Transverse colon (tissue), 4 donors: ENCODE measurements at regions not wholly inside any gene's neighbourhood (a gene's known extent, or its start where the extent isn't known, plus 50 kb on each side); places are given as distances from the start of the nearest gene placed in this dataset.
"Not testable (repeated sequence)": the region's sequence is repeated elsewhere in the genome, so short reads cannot be mapped to it uniquely, and the experiment has no call there.

Experiments
- DNase-seq: peaks from one replicate; pipeline ENCODE4 v3.0.0-alpha.2; 2019
- H3K27ac ChIP-seq, 4 donors: fragments of 200-600 bp; sonication (generic); 2 replicates each; pipeline ENCODE4 v1.5.1; 2016 to 2018; ENCODE audit warnings: inconsistent platforms in 4 of 4
- H3K27me3 ChIP-seq: fragments of 200-600 bp; sonication (generic); 2 replicates; pipeline ENCODE4 v1.5.1; 2017; ENCODE audit warnings: inconsistent platforms
- H3K36me3 ChIP-seq, 4 donors: fragments of 200-600 bp; sonication (generic); 2 replicates each; pipeline ENCODE4 v1.5.1; 2017 to 2019; ENCODE audit warnings: inconsistent platforms in 4 of 4
- H3K4me1 ChIP-seq, 4 donors: fragments of 200-600 bp; sonication (generic); 2 replicates each; pipeline ENCODE4 v1.5.1; 2017 to 2020; ENCODE audit warnings: inconsistent platforms in 4 of 4
- H3K4me3 ChIP-seq, 4 donors: fragments of 200-600 bp; sonication (generic); 1 replicate in 1 of 4; 2 replicates in 3 of 4; pipeline versions ENCODE4 v1.5.1 to v1.6.1; 2017 to 2019; ENCODE audit warnings: inconsistent platforms in 4 of 4
- H3K9me3 ChIP-seq, 2 donors: fragments of 200-600 bp; sonication (generic); 2 replicates each; pipeline ENCODE4 v1.5.1; 2017 to 2019; ENCODE audit warnings: inconsistent platforms in 2 of 2
- EP300 ChIP-seq: sonication (generic); formaldehyde crosslinking; IDR thresholded peaks from one replicate; pipeline ENCODE4 v1.6.1; 2017; ENCODE audit warnings: antibody characterized with exemption, low read depth
- POLR2A ChIP-seq: fragments of 450-650 bp; IDR thresholded peaks from one replicate; pipeline ENCODE4 v1.6.1; 2016; ENCODE audit warnings: antibody characterized with exemption, mild to moderate bottlenecking, moderate library complexity
- POLR2AphosphoS5 ChIP-seq, 3 donors: sonication (generic); formaldehyde crosslinking; IDR thresholded peaks; one replicate each; pipeline ENCODE4 v1.6.1; 2016; ENCODE audit warnings: antibody characterized with exemption in 3 of 3
- WGBS, 2 donors: methylation state at CpG; one replicate each; pipeline ENCODE4 v1.1.5; 2018; ENCODE audit warnings: low coverage in 1 of 2; 5-methylcytosine and 5-hydroxymethylcytosine counted together
- in situ Hi-C, 4 donors: fragments of 200-750 bp; cut with MboI; loops; one replicate each; pipeline versions ENCODE4 v1.15.0 to v1.15.1; 2017; ENCODE audit warnings: low sequenced_read_pairs in 3 of 4, low pct_ligation_motif_present in 1 of 4, low pct_unique_long_range_greater_than_20kb in 1 of 4
- intact Hi-C: fragments of 100-400 bp; cut with DNase I; formaldehyde crosslinking; loops from one replicate; pipeline ENCODE4 v1.15.1; 2023; ENCODE audit warnings: low total_unique reads
- TF ChIP-seq, protein P1 (sequence below), 5 experiments: fragments of 200-600 bp in 3 of 5; fragments of 450-650 bp in 2 of 5; sonication (generic) in 3 of 5; IDR thresholded peaks; 1 replicate in 2 of 5; 2 replicates in 3 of 5; pipeline ENCODE4 v1.5.1; 2016 to 2017; ENCODE audit warnings: antibody characterized with exemption in 5 of 5, inconsistent platforms in 3 of 5, mild to moderate bottlenecking in 2 of 5, moderate library complexity in 1 of 5

DNA sequence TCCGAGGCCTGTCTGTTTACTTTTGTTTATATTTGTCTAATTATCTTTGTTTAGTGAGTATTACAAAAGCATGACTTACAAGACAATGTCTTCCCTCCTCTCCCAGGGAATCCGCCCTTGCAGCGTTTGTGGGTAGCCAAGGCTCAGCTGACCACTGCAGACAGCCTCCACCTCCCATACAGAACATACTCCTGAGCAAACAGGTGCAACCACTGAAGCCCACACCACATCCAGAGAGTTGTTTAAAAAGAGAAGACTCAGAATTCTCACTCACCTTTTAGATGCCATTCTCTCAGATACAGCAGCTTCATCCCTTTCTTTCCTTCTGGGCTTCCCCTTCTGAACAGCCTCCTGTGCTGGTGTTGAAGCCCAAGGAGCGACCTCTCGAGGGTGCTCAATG lies 103.5 kb upstream of the TMPRSS2 start:
- Histone ChIP-seq H3K9me3 (no peaks in the 10 kb centered on the region), H3K36me3 (no peaks in the 10 kb centered on the region), H3K4me1 (peaks cover 8 to 37% (median 12%) of the 10 kb centered on the region in 4 donors), H3K27me3 (peaks cover 5% of the 10 kb centered on the region), H3K4me3 (no peak overlapping the region), H3K27ac (no peak overlapping the region)
- no peak for DNase-seq
- in situ Hi-C loops (loop anchor here in 2 of 4 donors (5.0 to 25.0 kb wide), 3 partner anchors 166 to 501 kb away; no protein-coding TSS in a partner anchor), intact Hi-C loops (no loop called here)
- TF ChIP-seq POLR2AphosphoS5 (IDR thresholded peaks at IDR 0.05) (no peak), EP300 (no peak), POLR2A (no peak)
- TF ChIP-seq, protein P1, sequence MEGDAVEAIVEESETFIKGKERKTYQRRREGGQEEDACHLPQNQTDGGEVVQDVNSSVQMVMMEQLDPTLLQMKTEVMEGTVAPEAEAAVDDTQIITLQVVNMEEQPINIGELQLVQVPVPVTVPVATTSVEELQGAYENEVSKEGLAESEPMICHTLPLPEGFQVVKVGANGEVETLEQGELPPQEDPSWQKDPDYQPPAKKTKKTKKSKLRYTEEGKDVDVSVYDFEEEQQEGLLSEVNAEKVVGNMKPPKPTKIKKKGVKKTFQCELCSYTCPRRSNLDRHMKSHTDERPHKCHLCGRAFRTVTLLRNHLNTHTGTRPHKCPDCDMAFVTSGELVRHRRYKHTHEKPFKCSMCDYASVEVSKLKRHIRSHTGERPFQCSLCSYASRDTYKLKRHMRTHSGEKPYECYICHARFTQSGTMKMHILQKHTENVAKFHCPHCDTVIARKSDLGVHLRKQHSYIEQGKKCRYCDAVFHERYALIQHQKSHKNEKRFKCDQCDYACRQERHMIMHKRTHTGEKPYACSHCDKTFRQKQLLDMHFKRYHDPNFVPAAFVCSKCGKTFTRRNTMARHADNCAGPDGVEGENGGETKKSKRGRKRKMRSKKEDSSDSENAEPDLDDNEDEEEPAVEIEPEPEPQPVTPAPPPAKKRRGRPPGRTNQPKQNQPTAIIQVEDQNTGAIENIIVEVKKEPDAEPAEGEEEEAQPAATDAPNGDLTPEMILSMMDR (IDR thresholded peaks at IDR 0.05) = no peak
- WGBS, 2 donors = 50 to 55% methylated on average over 1 to 5 of the region's 5 CpGs

DNA sequence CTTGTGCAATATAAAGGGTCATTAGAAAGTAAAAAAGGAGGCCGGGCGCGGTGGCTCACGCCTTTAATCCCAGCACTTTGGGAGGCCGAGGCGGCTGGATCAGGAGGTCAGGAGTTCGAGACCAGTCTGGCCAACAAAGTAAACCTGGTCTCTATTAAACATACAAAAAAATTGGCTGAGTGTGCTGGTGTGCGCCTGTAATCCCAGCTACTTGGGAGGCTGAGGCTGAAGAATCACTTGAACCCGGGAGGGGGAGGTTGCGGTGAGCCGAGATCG lies 102.8 kb upstream of the TMPRSS2 start:
- not testable (repeated sequence) for DNase-seq

DNA sequence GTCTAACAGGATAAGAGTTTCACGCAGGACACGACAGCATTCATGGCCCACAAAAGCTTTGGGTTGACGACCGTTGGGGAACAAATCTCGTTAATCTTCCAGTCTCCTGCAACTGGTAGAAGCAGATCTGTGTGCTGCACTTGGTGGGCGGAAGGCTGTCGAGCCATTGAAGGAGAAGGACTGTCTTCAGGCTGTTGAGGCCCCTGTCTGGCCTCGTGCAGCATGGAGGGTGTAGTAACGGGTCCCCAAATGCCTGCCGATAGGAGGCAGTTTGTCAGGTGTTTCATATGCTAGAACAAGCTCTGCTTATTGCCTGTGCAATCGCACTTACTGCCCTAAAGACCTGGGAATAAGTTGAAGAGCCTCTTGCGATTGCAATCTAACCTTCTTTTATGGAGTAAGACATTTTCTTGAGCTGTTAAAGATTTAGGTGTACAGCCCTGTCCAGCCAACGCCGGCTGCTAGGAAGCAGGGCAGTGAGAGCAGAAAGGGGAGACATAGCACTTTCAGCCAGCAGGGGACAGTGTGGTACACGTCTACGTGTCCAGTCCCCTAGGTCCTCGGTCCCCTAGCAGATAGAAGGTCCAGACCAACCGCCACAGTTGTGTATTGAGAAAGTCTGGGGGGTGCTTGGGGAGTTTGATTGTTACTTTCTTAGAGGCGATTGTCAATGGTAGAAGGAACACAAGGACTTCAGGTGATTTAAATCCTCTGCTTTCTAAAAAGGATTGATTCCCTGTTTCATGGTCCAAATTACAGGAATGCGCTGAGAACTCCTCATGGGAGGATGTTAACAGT lies 102.3 kb upstream of the TMPRSS2 start:
- H3K27me3 ChIP-seq = peaks cover 5% of the 10 kb centered on the region
- DNase-seq = peak; percentile 74
- no peak overlapping the region for H3K27ac ChIP-seq
- H3K4me1 ChIP-seq = peaks cover 8 to 25% (median 12%) of the 10 kb centered on the region in 4 donors
- WGBS, 2 donors = 72 to 80% methylated on average over 2 to 20 of the region's 20 CpGs
- H3K4me3 ChIP-seq = no peak overlapping the region
- intact Hi-C loops = no loop called here
- no peaks in the 10 kb centered on the region for H3K36me3 ChIP-seq
- in situ Hi-C loops = loop anchor here in 2 of 4 donors (5.0 to 25.0 kb wide), 3 partner anchors 167 to 502 kb away; no protein-coding TSS in a partner anchor
- TF ChIP-seq, protein P1 (IDR thresholded peaks at IDR 0.05) = peak; percentile 69 to 89 (median 80)
- no peak for TF ChIP-seq POLR2AphosphoS5 (IDR thresholded peaks at IDR 0.05)
- H3K9me3 ChIP-seq = no peaks in the 10 kb centered on the region

More for the DNA sequence above, 102.8 kb upstream of the TMPRSS2 start:
- H3K9me3 ChIP-seq, H3K27ac ChIP-seq, H3K27me3 ChIP-seq, intact Hi-C loops, H3K36me3 ChIP-seq, H3K4me3 ChIP-seq: not testable (repeated sequence)
- in situ Hi-C loops = loop anchor here in 2 of 4 donors (5.0 to 25.0 kb wide), 3 partner anchors 167 to 502 kb away; no protein-coding TSS in a partner anchor
- WGBS, 2 donors = 85 to 92% methylated on average over 6 to 12 of the region's 12 CpGs
- H3K4me1 ChIP-seq = peaks cover 8 to 30% (median 12%) of the 10 kb centered on the region in 4 donors

DNA sequence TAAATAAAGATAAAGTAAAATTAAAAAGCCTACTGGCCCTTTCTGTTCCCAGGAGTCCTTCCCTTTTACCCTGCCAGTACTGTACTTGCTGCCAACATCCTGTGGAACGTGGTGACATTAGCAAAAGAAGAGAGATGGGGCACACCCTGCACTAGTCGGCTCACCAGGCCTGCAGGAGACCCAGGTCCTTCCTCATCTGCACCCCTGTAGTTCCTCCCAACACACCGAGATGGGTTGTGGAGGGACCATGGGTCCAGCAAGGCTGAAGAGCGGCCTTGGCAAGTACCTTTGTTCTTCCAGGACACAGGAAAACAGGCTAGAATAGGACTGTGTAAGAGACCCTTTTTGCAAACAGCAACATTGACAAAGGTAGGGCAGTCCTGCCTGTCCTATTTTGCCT lies 98.7 kb upstream of the TMPRSS2 start:
- Histone ChIP-seq H3K27ac (no peak overlapping the region), H3K9me3 (no peaks in the 10 kb centered on the region), H3K36me3 (no peaks in the 10 kb centered on the region), H3K4me1 (peaks cover 2 to 9% (median 3%) of the 10 kb centered on the region in 4 donors), H3K4me3 (no peak overlapping the region), H3K27me3 (peaks cover 6% of the 10 kb centered on the region)
- intact Hi-C loops = no loop called here
- TF ChIP-seq POLR2AphosphoS5 (IDR thresholded peaks at IDR 0.05) (no peak), EP300 (no peak), POLR2A (no peak)
- TF ChIP-seq, protein P1 (IDR thresholded peaks at IDR 0.05) = no peak
- DNase-seq = no peak
- WGBS, 2 donors = 73% methylated on average over 4 of the region's 4 CpGs; no CpG with 5 or more reads in 1 of the 2 donors
- in situ Hi-C loops = loop anchor here in 1 of 4 donors (25.0 kb wide), 1 partner anchor 506 kb away; no protein-coding TSS in a partner anchor
